H1 (cell line): ENCODE measurements at regions not wholly inside any gene's neighbourhood (a gene's known extent, or its start where the extent isn't known, plus 50 kb on each side); places are given as distances from the start of the nearest gene placed in this dataset.

Source experiments
- CTCF ChIA-PET: fragments of 300-600 bp; sonication (Branson Sonifier 250); formaldehyde crosslinking; loops from one replicate; lab custom pipeline; 2021; ENCODE audit not compliant: partially characterized antibody; lab: Charles Lee
- POLR2A ChIA-PET: fragments of 300-600 bp; sonication (Branson Sonifier 250); formaldehyde crosslinking; loops from one replicate; lab custom pipeline; 2021; ENCODE audit warnings: inconsistent platforms; ENCODE audit not compliant: partially characterized antibody; lab: Charles Lee
- DNase-seq, 2 experiments: peaks; one replicate each; pipeline versions ENCODE4 v3.0.0 to v3.0.0-alpha.2; 2010 to 2022; ENCODE audit warnings: low spot score in 2 of 2, low read depth in 1 of 2, mixed read lengths in 1 of 2
- FAIRE-seq: peaks from 2 replicates; lab custom pipeline; 2011; peaks lifted over from hg19 to GRCh38; lab: Jason Lieb, UNC
- H2AFZ ChIP-seq: 2 replicates; pipeline ENCODE4 v1.8.1; 2012; ENCODE audit warnings: low read length, inconsistent platforms
- H2AK5ac ChIP-seq: 2 replicates; pipeline ENCODE4 v1.6.1; 2013; ENCODE audit warnings: low read depth, low read length
- H2BK120ac ChIP-seq: replicated peaks from 2 replicates; pipeline ENCODE3; 2013; ENCODE audit warnings: low read depth, low read length, inconsistent platforms
- H2BK12ac ChIP-seq: 2 replicates; pipeline ENCODE4 v1.6.1; 2013; ENCODE audit warnings: low read depth, low read length
- H2BK15ac ChIP-seq: 2 replicates; pipeline ENCODE4 v1.6.1; 2013; ENCODE audit warnings: low read length
- H2BK20ac ChIP-seq: 2 replicates; pipeline ENCODE4 v1.6.1; 2013; ENCODE audit warnings: low read length
- H2BK5ac ChIP-seq: 2 replicates; pipeline ENCODE4 v1.6.1; 2013; ENCODE audit warnings: low read depth, low read length
- H3K14ac ChIP-seq: 2 replicates; pipeline ENCODE4 v1.6.1; 2013; ENCODE audit warnings: inconsistent platforms; ENCODE audit not compliant: insufficient read length
- H3K18ac ChIP-seq: 2 replicates; pipeline ENCODE4 v1.6.1; 2013; ENCODE audit warnings: low read length; ENCODE audit errors: extremely low read depth
- H3K23ac ChIP-seq: 2 replicates; pipeline ENCODE4 v1.6.1; 2013; ENCODE audit warnings: inconsistent platforms; ENCODE audit not compliant: insufficient read length
- H3K23me2 ChIP-seq: 2 replicates; pipeline ENCODE4 v1.6.1; 2013; ENCODE audit warnings: low read depth, low read length
- H3K27ac ChIP-seq: 2 replicates; pipeline ENCODE4 v1.6.1; 2011; ENCODE audit warnings: low read depth, low read length, inconsistent platforms
- H3K27me3 ChIP-seq, 4 experiments: replicated peaks in 1 of 4; 1 replicate in 1 of 4; 2 replicates in 3 of 4; pipeline versions ENCODE4 v1.6.1 to v1.8.1; 2011 to 2013; ENCODE audit warnings: low read length in 3 of 4, mild to moderate bottlenecking in 3 of 4, inconsistent platforms in 2 of 4, mixed read lengths in 2 of 4, moderate library complexity in 1 of 4; ENCODE audit not compliant: control insufficient read depth in 3 of 4, insufficient read depth in 3 of 4; ENCODE audit errors: extremely low read depth in 1 of 4
- H3K36me3 ChIP-seq, 4 experiments: 2 replicates each; pipeline versions ENCODE4 v1.6.1 to v1.8.1; 2011 to 2013; ENCODE audit warnings: mild to moderate bottlenecking in 4 of 4, low read length in 3 of 4, moderate library complexity in 2 of 4, control low read depth in 1 of 4, inconsistent platforms in 1 of 4; ENCODE audit not compliant: insufficient read depth in 4 of 4, control insufficient read depth in 2 of 4
- H3K4ac ChIP-seq: replicated peaks from 2 replicates; pipeline ENCODE3; 2013; ENCODE audit warnings: low read length, low read depth, mixed read lengths, inconsistent platforms; ENCODE audit not compliant: insufficient read length
- H3K4me1 ChIP-seq, 4 experiments: replicated peaks in 1 of 4; 1 replicate in 1 of 4; 2 replicates in 3 of 4; pipeline versions ENCODE4 v1.6.1 to v1.8.1; 2011 to 2013; ENCODE audit warnings: low read length in 3 of 4, inconsistent platforms in 2 of 4, mixed read lengths in 1 of 4; ENCODE audit not compliant: insufficient read depth in 4 of 4, control insufficient read depth in 3 of 4
- H3K4me2 ChIP-seq, 2 experiments: 2 replicates each; pipeline versions ENCODE4 v1.6.1 to v1.8.1; 2011 to 2013; ENCODE audit warnings: low read depth in 2 of 2, low read length in 2 of 2, control low read depth in 1 of 2, inconsistent platforms in 1 of 2, mild to moderate bottlenecking in 1 of 2; ENCODE audit not compliant: insufficient read depth in 1 of 2
- H3K4me3 ChIP-seq, 4 experiments: fragments of 200-600, 300-600 bp in 1 of 4; sonication (generic), shearing (Covaris generic), sonication (Bioruptor Twin) in 1 of 4; 2 replicates each; pipeline versions ENCODE4 v1.5.1 to v1.8.1; 2011 to 2016; ENCODE audit warnings: low read length in 4 of 4, low read depth in 3 of 4, control low read depth in 2 of 4, inconsistent platforms in 2 of 4, mild to moderate bottlenecking in 2 of 4, mixed read lengths in 1 of 4, moderate library complexity in 1 of 4; ENCODE audit not compliant: insufficient read depth in 2 of 4; ENCODE audit errors: extremely low read depth in 1 of 4
- H3K56ac ChIP-seq: replicated peaks from 2 replicates; pipeline ENCODE3; 2013; ENCODE audit warnings: low read depth, mild to moderate bottlenecking, mixed read lengths, low read length, inconsistent platforms; ENCODE audit not compliant: insufficient read length
- H3K79me1 ChIP-seq: 2 replicates; pipeline ENCODE4 v1.6.1; 2013; ENCODE audit warnings: low read depth, low read length, control low read depth
- H3K79me2 ChIP-seq, 2 experiments: 2 replicates each; pipeline versions ENCODE4 v1.6.1 to v1.8.1; 2012 to 2013; ENCODE audit warnings: low read length in 2 of 2, mild to moderate bottlenecking in 2 of 2, inconsistent platforms in 1 of 2; ENCODE audit not compliant: insufficient read depth in 2 of 2, control insufficient read depth in 1 of 2
- H3K9ac ChIP-seq, 4 experiments: replicated peaks in 1 of 4; 1 replicate in 1 of 4; 2 replicates in 3 of 4; pipeline versions ENCODE4 v1.6.1 to v1.8.1; 2011 to 2013; ENCODE audit warnings: low read depth in 3 of 4, low read length in 3 of 4, control low read depth in 2 of 4, mild to moderate bottlenecking in 2 of 4, moderate library complexity in 2 of 4, inconsistent platforms in 1 of 4; ENCODE audit errors: extremely low read depth in 1 of 4
- H3K9me3 ChIP-seq, 2 experiments: 2 replicates each; pipeline versions ENCODE4 v1.6.1 to v1.8.1; 2012 to 2013; ENCODE audit warnings: mild to moderate bottlenecking in 2 of 2, moderate library complexity in 2 of 2, control low read depth in 1 of 2, inconsistent platforms in 1 of 2, low read depth in 1 of 2, low read length in 1 of 2, mixed read lengths in 1 of 2; ENCODE audit not compliant: insufficient read depth in 2 of 2
- H4K20me1 ChIP-seq, 2 experiments: replicated peaks in 1 of 2; 2 replicates each; pipeline versions ENCODE3 to v1.8.1; 2011 to 2013; ENCODE audit warnings: inconsistent platforms in 2 of 2, low read length in 2 of 2, mild to moderate bottlenecking in 1 of 2; ENCODE audit not compliant: insufficient read depth in 2 of 2, control insufficient read depth in 1 of 2
- H4K5ac ChIP-seq: 2 replicates; pipeline ENCODE4 v1.6.1; 2013; ENCODE audit warnings: low read length, low read depth, mixed read lengths, inconsistent platforms; ENCODE audit not compliant: insufficient read length
- H4K8ac ChIP-seq: 2 replicates; pipeline ENCODE4 v1.8.0; 2013; ENCODE audit warnings: mild to moderate bottlenecking, moderate library complexity, low read length, inconsistent platforms; ENCODE audit not compliant: insufficient read depth; ENCODE audit errors: extremely low read depth
- H4K91ac ChIP-seq: replicated peaks from 2 replicates; pipeline ENCODE3; 2013; ENCODE audit warnings: low read length, mixed read lengths, inconsistent platforms; ENCODE audit not compliant: insufficient read length
- BRCA1 ChIP-seq: IDR thresholded peaks from 2 replicates; pipeline ENCODE4 v1.6.1; 2012; ENCODE audit warnings: low read depth, low read length, improper control_type of control experiment
- CBX8 ChIP-seq: fragments of 300-800, 300-1000 bp; sonication (generic); IDR thresholded peaks from 2 replicates; pipeline ENCODE4 v1.7.1; 2016; ENCODE audit warnings: low read depth, low read length, borderline replicate concordance
- CREB1 ChIP-seq: IDR thresholded peaks from 2 replicates; pipeline ENCODE4 v1.6.1; 2012; ENCODE audit warnings: inconsistent platforms
- GABPA ChIP-seq: IDR thresholded peaks from 2 replicates; pipeline ENCODE4 v1.6.1; 2011; ENCODE audit warnings: mild to moderate bottlenecking, low read length, moderate library complexity, borderline replicate concordance; ENCODE audit not compliant: insufficient read depth
- HDAC2 ChIP-seq, 2 experiments: fragments of 300-600 bp in 1 of 2; sonication (generic) in 1 of 2; IDR thresholded peaks; 2 replicates each; pipeline ENCODE4 v1.6.1; 2011 to 2012; ENCODE audit warnings: low read depth in 2 of 2, low read length in 2 of 2, mild to moderate bottlenecking in 2 of 2, moderate library complexity in 2 of 2, borderline replicate concordance in 1 of 2, inconsistent platforms in 1 of 2
- TAF1 ChIP-seq: IDR thresholded peaks from 2 replicates; pipeline ENCODE4 v1.6.1; 2011; ENCODE audit warnings: mild to moderate bottlenecking, low read depth, low read length
- TCF12 ChIP-seq: IDR thresholded peaks from 2 replicates; pipeline ENCODE4 v1.6.1; 2011; ENCODE audit warnings: low read depth, mild to moderate bottlenecking, low read length
- WGBS, 2 experiments: shearing (Covaris generic) in 1 of 2; methylation state at CpG; one replicate each; pipeline versions ENCODE4 v1.1.6 to v1.1.7; 2013 to 2015; ENCODE audit warnings: low lambda C conversion rate in 2 of 2, mixed read lengths in 2 of 2, inconsistent platforms in 1 of 2, low coverage in 1 of 2, missing lambda C conversion rate in 1 of 2; ENCODE audit not compliant: insufficient replicate concordance in 2 of 2, insufficient coverage in 1 of 2, insufficient read length in 1 of 2; ENCODE audit errors: extremely low coverage in 1 of 2, missing lambda C conversion rate in 1 of 2; 5-methylcytosine and 5-hydroxymethylcytosine counted together
- TF ChIP-seq, protein P1 (sequence below): IDR thresholded peaks from 2 replicates; pipeline ENCODE4 v1.6.1; 2011; ENCODE audit warnings: low read depth, mild to moderate bottlenecking, low read length; ENCODE audit not compliant: insufficient read depth
- TF ChIP-seq, protein P2 (sequence below): IDR thresholded peaks from 2 replicates; pipeline ENCODE4 v1.6.1; 2012; ENCODE audit warnings: inconsistent platforms

DNA sequence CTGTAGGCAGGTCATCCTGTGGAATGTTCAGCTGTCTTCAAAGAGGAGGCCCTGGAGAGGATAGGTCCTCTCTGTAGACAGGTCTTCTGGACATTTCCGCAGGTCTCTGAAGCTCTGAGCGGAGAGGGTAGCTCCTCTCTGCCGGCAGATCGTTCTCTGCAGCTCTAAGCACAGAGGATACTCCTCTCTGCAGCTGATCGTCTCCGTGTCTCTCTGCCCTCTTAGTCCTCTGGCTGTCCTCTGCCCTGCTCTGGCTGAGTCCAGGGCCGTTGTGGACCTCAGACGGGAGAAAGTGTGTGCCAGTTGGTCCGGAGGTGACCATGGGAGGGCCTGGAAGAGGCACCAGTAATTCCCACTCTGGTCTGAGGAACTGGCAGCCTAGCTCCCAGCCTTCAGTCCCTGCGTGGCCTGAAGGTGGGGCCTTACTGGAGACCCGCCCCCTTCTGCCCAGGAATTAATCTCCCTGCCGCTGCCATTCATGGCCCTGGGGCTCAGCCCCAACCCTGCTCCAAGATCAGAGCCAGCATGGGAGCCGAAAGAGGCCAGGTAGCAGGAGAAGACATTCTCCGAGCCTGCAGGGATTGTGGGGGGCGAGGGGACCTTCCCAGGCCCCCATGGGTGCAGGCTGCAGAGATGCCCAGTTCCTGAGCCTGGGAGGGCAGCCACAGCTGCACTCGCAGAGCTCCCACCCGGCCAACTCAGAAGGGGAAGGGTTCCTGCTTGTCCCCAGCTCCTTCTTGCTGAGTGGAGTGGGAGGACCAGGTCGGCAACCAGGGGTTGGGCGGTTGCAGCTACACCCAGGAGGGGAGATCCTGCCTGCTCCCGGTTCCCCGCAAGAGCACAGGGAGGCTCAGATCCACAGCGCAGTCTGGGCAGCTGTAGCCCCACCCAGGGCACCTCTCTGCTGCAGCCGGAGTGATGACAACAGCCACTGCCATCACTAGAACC lies 488.7 kb downstream of the RSL24D1 start:
- Histone ChIP-seq H3K79me2 (no peaks in the 10 kb centered on the region), H4K91ac (no peak overlapping the region), H3K18ac (no peak overlapping the region; the same call in 1 of the 2 replicates), H3K36me3 (no peaks in the 10 kb centered on the region), H3K27ac (no peak overlapping the region), H3K9ac (no peak overlapping the region), H3K14ac (no peak overlapping the region), H2BK20ac (no peak overlapping the region), H3K4me1 (no peaks in the 10 kb centered on the region), H2AFZ (no peak overlapping the region), H2BK15ac (no peak overlapping the region), H3K4me3 (no peak overlapping the region), H2BK5ac (no peak overlapping the region), H3K4me2 (no peak overlapping the region), H3K9me3 (peaks cover 10 to 36% of the 10 kb centered on the region in 2 experiments; a peak in 3 of 4 replicates), H3K23me2 (no peaks in the 10 kb centered on the region), H3K4ac (no peak overlapping the region), H3K56ac (no peak overlapping the region), H4K5ac (no peak overlapping the region), H4K8ac (no peak overlapping the region), H3K27me3 (no peaks in the 10 kb centered on the region), H2BK120ac (no peak overlapping the region), H4K20me1 (no peaks in the 10 kb centered on the region), H3K23ac (no peak overlapping the region), H2BK12ac (no peak overlapping the region), H3K79me1 (no peaks in the 10 kb centered on the region), H2AK5ac (no peak overlapping the region)
- DNase-seq (no peak), FAIRE-seq (no peak)
- ChIA-PET CTCF (interaction anchor here (1.2 kb wide), 1 partner anchor 435 kb away, joined by 3 read pairs; no protein-coding TSS in a partner anchor), POLR2A (no interaction called here)
- WGBS, 2 experiments = 78% methylated on average over 18 of the region's 23 CpGs; no CpG with 5 or more reads in 1 of the 2 experiments
- TF ChIP-seq, protein P1, sequence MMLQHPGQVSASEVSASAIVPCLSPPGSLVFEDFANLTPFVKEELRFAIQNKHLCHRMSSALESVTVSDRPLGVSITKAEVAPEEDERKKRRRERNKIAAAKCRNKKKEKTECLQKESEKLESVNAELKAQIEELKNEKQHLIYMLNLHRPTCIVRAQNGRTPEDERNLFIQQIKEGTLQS = no peak
- TF ChIP-seq CBX8 (no peak), TCF12 (no peak), GABPA (no peak), BRCA1 (no peak), CREB1 (no peak), TAF1 (no peak), HDAC2 (IDR thresholded peaks at IDR 0.05; ENCODE audit: borderline replicate concordance in 1 of 2, low read depth in 2 of 2, low read length in 2 of 2) (no peak)
- TF ChIP-seq, protein P2, sequence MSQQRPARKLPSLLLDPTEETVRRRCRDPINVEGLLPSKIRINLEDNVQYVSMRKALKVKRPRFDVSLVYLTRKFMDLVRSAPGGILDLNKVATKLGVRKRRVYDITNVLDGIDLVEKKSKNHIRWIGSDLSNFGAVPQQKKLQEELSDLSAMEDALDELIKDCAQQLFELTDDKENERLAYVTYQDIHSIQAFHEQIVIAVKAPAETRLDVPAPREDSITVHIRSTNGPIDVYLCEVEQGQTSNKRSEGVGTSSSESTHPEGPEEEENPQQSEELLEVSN = no peak
